OCI-LY1 (cell line): ENCODE measurements at regions not wholly inside any gene's neighbourhood (a gene's known extent, or its start where the extent isn't known, plus 50 kb on each side); places are given as distances from the start of the nearest gene placed in this dataset.

Experiments
- H2AFZ ChIP-seq: fragments of 200-600 bp; sonication (generic), shearing (Covaris generic); 2 replicates; pipeline ENCODE4 v1.6.0; 2014; ENCODE audit warnings: antibody characterized with exemption, mild to moderate bottlenecking, low read length
- H3F3A ChIP-seq: fragments of 200-600 bp; sonication (generic), shearing (Covaris generic); 2 replicates; pipeline ENCODE4 v1.6.0; 2014; ENCODE audit warnings: mild to moderate bottlenecking, antibody characterized with exemption, low read length, moderate library complexity; ENCODE audit not compliant: insufficient read depth
- H3K27ac ChIP-seq: fragments of 200-600 bp; sonication (generic); 2 replicates; pipeline ENCODE4 v1.5.1; 2014; ENCODE audit warnings: low read length, mixed run types, mild to moderate bottlenecking, low read depth; ENCODE audit not compliant: poor library complexity, severe bottlenecking
- H3K27me3 ChIP-seq: fragments of 200-600 bp; sonication (generic); 2 replicates; pipeline ENCODE4 v1.6.0; 2014; ENCODE audit warnings: antibody characterized with exemption, mild to moderate bottlenecking, low read length, moderate library complexity; ENCODE audit not compliant: insufficient read depth
- H3K36me3 ChIP-seq: fragments of 200-600 bp; sonication (generic); 2 replicates; pipeline ENCODE4 v1.6.1; 2014; ENCODE audit warnings: mild to moderate bottlenecking, antibody characterized with exemption, low read length, moderate library complexity, mixed read lengths; ENCODE audit not compliant: insufficient read depth
- H3K4me1 ChIP-seq: fragments of 200-600 bp; sonication (generic); 2 replicates; pipeline ENCODE4 v1.5.1; 2014; ENCODE audit warnings: mild to moderate bottlenecking, low read length, moderate library complexity; ENCODE audit not compliant: insufficient read depth, severe bottlenecking
- H3K4me2 ChIP-seq: fragments of 200-600 bp; sonication (generic), shearing (Covaris generic); 2 replicates; pipeline ENCODE4 v1.6.1; 2014; ENCODE audit warnings: low read length
- H3K4me3 ChIP-seq: fragments of 200-600 bp; sonication (generic); 2 replicates; pipeline ENCODE4 v1.5.1; 2014; ENCODE audit warnings: low read length, low read depth, mild to moderate bottlenecking, mixed read lengths; ENCODE audit not compliant: poor library complexity, severe bottlenecking
- H3K79me2 ChIP-seq: fragments of 200-600 bp; shearing (Covaris generic); 2 replicates; pipeline ENCODE4 v1.6.1; 2016; ENCODE audit warnings: mixed run types, low read length, mixed read lengths; ENCODE audit not compliant: insufficient read depth
- H3K9ac ChIP-seq: fragments of 200-600 bp; sonication (generic), shearing (Covaris generic); 2 replicates; pipeline ENCODE4 v1.6.1; 2014; ENCODE audit warnings: mild to moderate bottlenecking, low read length, mixed read lengths
- H3K9me2 ChIP-seq: fragments of 200-600 bp; sonication (generic), shearing (Covaris generic); 2 replicates; pipeline ENCODE4 v1.6.1; 2014; ENCODE audit warnings: low read depth, mild to moderate bottlenecking, low read length, mixed read lengths
- H3K9me3 ChIP-seq: fragments of 200-600 bp; shearing (Covaris generic); 2 replicates; pipeline ENCODE4 v1.6.1; 2014; ENCODE audit warnings: low read length, mixed read lengths
- H4K20me1 ChIP-seq: fragments of 200-600 bp; sonication (generic), shearing (Covaris generic); 2 replicates; pipeline ENCODE4 v1.6.0; 2016; ENCODE audit warnings: mild to moderate bottlenecking, low read length; ENCODE audit not compliant: insufficient read depth
- EZH2 ChIP-seq: fragments of 200-600 bp; sonication (generic), shearing (Covaris generic); IDR thresholded peaks from 2 replicates; pipeline ENCODE4 v1.8.0; 2017; ENCODE audit warnings: borderline replicate concordance, mixed run types, mild to moderate bottlenecking, antibody characterized with exemption, low read length, moderate library complexity, mixed read lengths
- TF ChIP-seq, protein P1 (sequence below): fragments of 200-600 bp; sonication (generic), shearing (Covaris generic); IDR thresholded peaks from 2 replicates; pipeline ENCODE4 v1.5.1; 2017; ENCODE audit warnings: mild to moderate bottlenecking, antibody characterized with exemption, low read length, moderate library complexity, mixed read lengths

DNA sequence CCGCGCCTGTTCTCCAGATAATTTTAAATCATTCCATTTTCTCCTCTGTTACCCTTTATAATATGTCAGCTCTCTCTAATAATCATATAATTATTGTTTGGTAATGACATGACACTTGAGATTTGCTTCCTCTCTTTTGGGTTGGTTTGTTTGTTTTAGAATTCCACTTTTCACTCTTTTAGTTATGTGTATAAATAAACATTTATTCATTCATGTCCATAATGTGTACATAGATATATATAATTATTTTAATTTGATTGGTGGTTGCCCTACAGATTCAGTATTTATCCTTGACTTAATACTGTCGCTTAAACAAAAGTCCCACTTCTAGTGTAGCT lies 93.4 kb upstream of the FMN2 start:
- Histone ChIP-seq H3K36me3 (no peaks in the 10 kb centered on the region), H4K20me1 (no peaks in the 10 kb centered on the region), H3K9me3 (no peaks in the 10 kb centered on the region), H3F3A (no peaks in the 10 kb centered on the region), H3K9ac (no peak overlapping the region), H3K4me2 (no peak overlapping the region), H3K27ac (no peak overlapping the region), H3K79me2 (no peaks in the 10 kb centered on the region), H3K27me3 (no peaks in the 10 kb centered on the region), H3K4me1 (no peaks in the 10 kb centered on the region), H2AFZ (no peak overlapping the region), H3K9me2 (no peaks in the 10 kb centered on the region), H3K4me3 (no peak overlapping the region)
- TF ChIP-seq, protein P1, sequence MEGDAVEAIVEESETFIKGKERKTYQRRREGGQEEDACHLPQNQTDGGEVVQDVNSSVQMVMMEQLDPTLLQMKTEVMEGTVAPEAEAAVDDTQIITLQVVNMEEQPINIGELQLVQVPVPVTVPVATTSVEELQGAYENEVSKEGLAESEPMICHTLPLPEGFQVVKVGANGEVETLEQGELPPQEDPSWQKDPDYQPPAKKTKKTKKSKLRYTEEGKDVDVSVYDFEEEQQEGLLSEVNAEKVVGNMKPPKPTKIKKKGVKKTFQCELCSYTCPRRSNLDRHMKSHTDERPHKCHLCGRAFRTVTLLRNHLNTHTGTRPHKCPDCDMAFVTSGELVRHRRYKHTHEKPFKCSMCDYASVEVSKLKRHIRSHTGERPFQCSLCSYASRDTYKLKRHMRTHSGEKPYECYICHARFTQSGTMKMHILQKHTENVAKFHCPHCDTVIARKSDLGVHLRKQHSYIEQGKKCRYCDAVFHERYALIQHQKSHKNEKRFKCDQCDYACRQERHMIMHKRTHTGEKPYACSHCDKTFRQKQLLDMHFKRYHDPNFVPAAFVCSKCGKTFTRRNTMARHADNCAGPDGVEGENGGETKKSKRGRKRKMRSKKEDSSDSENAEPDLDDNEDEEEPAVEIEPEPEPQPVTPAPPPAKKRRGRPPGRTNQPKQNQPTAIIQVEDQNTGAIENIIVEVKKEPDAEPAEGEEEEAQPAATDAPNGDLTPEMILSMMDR = no peak

GRCh38 chr1:239999170-239999569 lies 92.5 kb upstream of the FMN2 start:
- no peaks in the 10 kb centered on the region for H3K4me1 ChIP-seq
- H3K36me3 ChIP-seq = no peaks in the 10 kb centered on the region
- no peaks in the 10 kb centered on the region for H3K79me2 ChIP-seq
- H3K9me2 ChIP-seq = no peaks in the 10 kb centered on the region
- H3K27me3 ChIP-seq = no peaks in the 10 kb centered on the region
- H3K27ac ChIP-seq = no peak overlapping the region
- no peaks in the 10 kb centered on the region for H3K9me3 ChIP-seq
- H3K9ac ChIP-seq = no peak overlapping the region
- H3K4me3 ChIP-seq = no peak overlapping the region
- H2AFZ ChIP-seq = no peak overlapping the region
- no peaks in the 10 kb centered on the region for H3F3A ChIP-seq
- no peak overlapping the region for H3K4me2 ChIP-seq
- H4K20me1 ChIP-seq = no peaks in the 10 kb centered on the region
- TF ChIP-seq, protein P1 = no peak
- no peak for TF ChIP-seq EZH2

DNA sequence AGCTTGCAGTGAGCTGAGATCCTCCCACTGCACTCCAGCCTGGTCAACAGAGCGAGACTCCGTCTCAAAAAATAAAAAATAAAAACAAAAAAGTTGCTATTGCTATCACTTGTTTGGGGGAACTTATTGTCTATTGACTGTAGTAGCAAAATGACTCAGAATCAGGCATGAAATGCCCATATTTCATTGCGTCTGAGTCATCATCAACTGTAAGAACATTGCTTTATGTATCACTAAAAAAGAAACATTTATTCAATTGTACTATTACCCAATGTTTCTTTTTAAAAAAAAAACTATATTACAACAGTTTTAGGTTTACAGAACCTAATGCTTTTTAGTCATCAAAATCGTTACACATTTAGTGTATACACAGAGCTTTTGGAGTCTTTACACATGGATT lies 91.0 kb upstream of the FMN2 start:
- Histone ChIP-seq H3K9me2 (no peaks in the 10 kb centered on the region), H4K20me1 (no peaks in the 10 kb centered on the region), H3K4me1 (no peaks in the 10 kb centered on the region), H3K27me3 (no peaks in the 10 kb centered on the region), H3K36me3 (no peaks in the 10 kb centered on the region), H3K4me2 (no peak overlapping the region), H3K4me3 (no peak overlapping the region), H3K9ac (no peak overlapping the region), H3K79me2 (no peaks in the 10 kb centered on the region), H3F3A (no peaks in the 10 kb centered on the region), H3K9me3 (no peaks in the 10 kb centered on the region), H3K27ac (no peak overlapping the region), H2AFZ (no peak overlapping the region)
- TF ChIP-seq, protein P1 = no peak
- no peak for TF ChIP-seq EZH2
